GM12891 (cell line): ENCODE measurements at regions not wholly inside any gene's neighbourhood (a gene's known extent, or its start where the extent isn't known, plus 50 kb on each side); places are given as distances from the start of the nearest gene placed in this dataset.

Experiments used
- POLR2A ChIP-seq: IDR thresholded peaks from 2 replicates; pipeline ENCODE4 v1.6.1; 2011; ENCODE audit warnings: low read depth, low read length, control low read depth
- POLR2AphosphoS5 ChIP-seq: IDR thresholded peaks from 2 replicates; pipeline ENCODE4 v1.6.1; 2011; ENCODE audit warnings: low read depth, low read length, control low read depth

GRCh38 chr18:73040247-73040646, 172.5 kb upstream of the NETO1 start:
- no peak for TF ChIP-seq POLR2A
- TF ChIP-seq POLR2AphosphoS5: no peak
